WERI-Rb-1 (cell line): ENCODE measurements at regions not wholly inside any gene's neighbourhood (a gene's known extent, or its start where the extent isn't known, plus 50 kb on each side); places are given as distances from the start of the nearest gene placed in this dataset.

Experiments used
- DNase-seq: peaks from one replicate; pipeline ENCODE4 v3.0.0-alpha.2; 2020
- H3K27ac ChIP-seq: fragments of 250-450 bp; sonication (Bioruptor Pico); 2 replicates; pipeline ENCODE4 v1.5.1; 2020; ENCODE audit warnings: mild to moderate bottlenecking, moderate library complexity
- H3K27me3 ChIP-seq: fragments of 250-450 bp; sonication (Bioruptor Pico); 2 replicates; pipeline ENCODE4 v1.5.1; 2021; ENCODE audit warnings: mild to moderate bottlenecking, low read depth, moderate library complexity; ENCODE audit not compliant: insufficient read depth, severe bottlenecking
- H3K36me3 ChIP-seq: fragments of 250-450 bp; sonication (Bioruptor Pico); 2 replicates; pipeline ENCODE4 v1.5.1; 2020; ENCODE audit warnings: mild to moderate bottlenecking, moderate library complexity
- H3K4me3 ChIP-seq: 2 replicates; pipeline ENCODE4 v1.5.1; 2011; ENCODE audit warnings: low read depth, mild to moderate bottlenecking, control low read depth, low read length
- H3K9me3 ChIP-seq: fragments of 250-450 bp; sonication (Bioruptor Pico); 2 replicates; pipeline ENCODE4 v1.5.1; 2021; ENCODE audit warnings: mild to moderate bottlenecking, moderate library complexity; ENCODE audit not compliant: severe bottlenecking
- TF ChIP-seq, protein P1 (sequence below): IDR thresholded peaks from 2 replicates; pipeline ENCODE4 v1.5.1; 2011; ENCODE audit warnings: low read depth, mild to moderate bottlenecking, control low read depth, inconsistent platforms, low read length

DNA sequence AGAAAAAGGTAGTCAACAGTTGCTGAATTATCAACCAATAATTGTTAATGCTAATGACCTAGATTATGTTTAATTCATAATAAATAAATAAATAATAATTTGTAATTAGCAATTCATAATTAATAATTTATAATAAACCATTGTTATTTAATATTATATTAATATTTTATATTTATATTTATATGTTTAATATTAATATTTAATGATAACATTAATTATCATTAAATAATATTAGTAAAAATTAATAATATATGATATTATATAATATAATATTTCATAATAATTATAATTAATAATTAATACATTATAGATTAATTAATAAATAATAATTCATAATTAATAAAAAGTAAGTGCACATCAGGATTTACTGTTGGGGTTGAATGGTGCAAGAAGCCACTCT, 389.4 kb upstream of the RGPD4 start:
- TF ChIP-seq, protein P1, sequence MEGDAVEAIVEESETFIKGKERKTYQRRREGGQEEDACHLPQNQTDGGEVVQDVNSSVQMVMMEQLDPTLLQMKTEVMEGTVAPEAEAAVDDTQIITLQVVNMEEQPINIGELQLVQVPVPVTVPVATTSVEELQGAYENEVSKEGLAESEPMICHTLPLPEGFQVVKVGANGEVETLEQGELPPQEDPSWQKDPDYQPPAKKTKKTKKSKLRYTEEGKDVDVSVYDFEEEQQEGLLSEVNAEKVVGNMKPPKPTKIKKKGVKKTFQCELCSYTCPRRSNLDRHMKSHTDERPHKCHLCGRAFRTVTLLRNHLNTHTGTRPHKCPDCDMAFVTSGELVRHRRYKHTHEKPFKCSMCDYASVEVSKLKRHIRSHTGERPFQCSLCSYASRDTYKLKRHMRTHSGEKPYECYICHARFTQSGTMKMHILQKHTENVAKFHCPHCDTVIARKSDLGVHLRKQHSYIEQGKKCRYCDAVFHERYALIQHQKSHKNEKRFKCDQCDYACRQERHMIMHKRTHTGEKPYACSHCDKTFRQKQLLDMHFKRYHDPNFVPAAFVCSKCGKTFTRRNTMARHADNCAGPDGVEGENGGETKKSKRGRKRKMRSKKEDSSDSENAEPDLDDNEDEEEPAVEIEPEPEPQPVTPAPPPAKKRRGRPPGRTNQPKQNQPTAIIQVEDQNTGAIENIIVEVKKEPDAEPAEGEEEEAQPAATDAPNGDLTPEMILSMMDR, result no peak
- H3K27me3 ChIP-seq, result peaks cover 40% of the 10 kb centered on the region

DNA sequence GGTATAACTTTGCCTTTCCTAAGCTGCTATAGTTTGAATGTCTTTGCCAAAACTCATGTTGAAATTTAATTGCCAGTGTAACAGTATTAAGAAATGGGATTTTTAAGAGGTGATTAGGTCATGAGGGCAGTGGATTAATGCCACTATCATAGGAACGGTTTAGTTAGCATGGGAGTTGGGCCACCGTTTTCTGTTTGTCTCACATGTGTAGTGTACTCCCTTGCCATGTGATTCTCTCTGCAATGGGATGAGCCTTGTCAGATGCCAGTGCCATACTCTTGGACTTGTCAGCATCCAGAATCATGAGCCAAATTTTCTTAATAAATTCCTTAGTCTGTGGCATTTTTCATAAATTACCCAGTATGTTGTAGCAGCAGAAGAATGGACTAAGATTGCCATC, 388.9 kb upstream of the RGPD4 start:
- no peak for DNase-seq
- Histone ChIP-seq H3K9me3 (no peaks in the 10 kb centered on the region), H3K4me3 (no peak overlapping the region), H3K27me3 (peaks cover 36% of the 10 kb centered on the region), H3K27ac (no peak overlapping the region), H3K36me3 (no peaks in the 10 kb centered on the region)
- TF ChIP-seq, protein P1, result no peak

More for the DNA sequence above, 389.4 kb upstream of the RGPD4 start:
- Histone ChIP-seq H3K27ac (no peak overlapping the region), H3K36me3 (no peaks in the 10 kb centered on the region), H3K4me3 (no peak overlapping the region), H3K9me3 (no peaks in the 10 kb centered on the region)
- no peak for DNase-seq

DNA sequence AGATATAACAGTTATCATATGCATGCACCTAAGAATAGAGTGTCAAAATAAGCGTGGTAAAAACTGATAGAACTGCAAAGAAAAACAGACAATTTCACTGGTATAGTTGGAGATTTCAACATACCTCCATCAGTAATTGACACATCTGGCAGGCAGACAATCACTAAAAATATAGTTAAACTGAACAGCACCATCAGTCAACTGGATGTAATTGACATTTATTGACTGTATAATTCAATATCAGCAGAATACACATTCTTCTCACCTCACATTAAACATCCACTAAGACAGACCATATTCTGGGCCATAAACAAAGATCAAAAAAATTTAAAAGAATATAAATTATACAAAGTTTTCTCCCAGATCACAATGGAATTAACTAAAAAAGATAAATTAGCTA, 378.5 kb upstream of the RGPD4 start:
- DNase-seq, result no peak
- no peaks in the 10 kb centered on the region for H3K9me3 ChIP-seq
- H3K4me3 ChIP-seq, result no peak overlapping the region
- TF ChIP-seq, protein P1, result no peak
- no peak overlapping the region for H3K27ac ChIP-seq
- H3K36me3 ChIP-seq, result no peaks in the 10 kb centered on the region
- peaks cover 14% of the 10 kb centered on the region for H3K27me3 ChIP-seq

DNA sequence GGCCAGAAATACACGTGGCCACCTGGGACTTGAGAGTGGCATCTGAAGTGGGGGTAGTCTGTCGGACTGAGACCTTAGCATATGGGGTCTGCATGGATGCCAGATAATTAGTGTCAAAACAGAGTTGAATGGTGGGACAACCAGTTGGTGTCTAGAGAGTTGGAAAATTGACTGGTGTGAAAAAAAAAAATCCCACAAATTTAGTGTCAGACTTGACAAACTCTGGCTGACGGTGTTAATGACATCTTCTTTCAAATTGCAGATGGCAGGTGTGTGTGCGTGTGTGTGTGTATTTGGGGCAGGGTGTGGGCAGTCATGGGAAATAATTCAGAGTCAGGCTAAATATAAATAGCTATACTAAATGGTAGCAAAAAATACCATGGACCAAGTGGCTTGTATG, 365.4 kb upstream of the RGPD4 start:
- TF ChIP-seq, protein P1, result no peak
- H3K27me3 ChIP-seq, result peaks cover 45% of the 10 kb centered on the region
- H3K4me3 ChIP-seq, result no peak overlapping the region
- DNase-seq, result no peak
- H3K9me3 ChIP-seq, result no peaks in the 10 kb centered on the region
- H3K36me3 ChIP-seq, result no peaks in the 10 kb centered on the region
- H3K27ac ChIP-seq, result no peak overlapping the region

- H3K9me3 ChIP-seq, result no peaks in the 10 kb centered on the region
- H3K4me3 ChIP-seq, result no peak overlapping the region
- no peak for DNase-seq
- peaks cover 49% of the 10 kb centered on the region for H3K27me3 ChIP-seq
- TF ChIP-seq, protein P1, result no peak
- H3K27ac ChIP-seq, result no peak overlapping the region
- H3K36me3 ChIP-seq, result no peaks in the 10 kb centered on the region
Measured at GRCh38 chr2:107462181-107462580, 364.5 kb upstream of the RGPD4 start.

- Histone ChIP-seq H3K9me3 (peaks cover 5% of the 10 kb centered on the region), H3K36me3 (no peaks in the 10 kb centered on the region), H3K27ac (no peak overlapping the region), H3K4me3 (no peak overlapping the region), H3K27me3 (peaks cover 49% of the 10 kb centered on the region)
- TF ChIP-seq, protein P1, result no peak
- no peak for DNase-seq
Measured at GRCh38 chr2:107466241-107466640, 360.5 kb upstream of the RGPD4 start.
